GM18517 (cell line): ENCODE measurements at regions not wholly inside any gene's neighbourhood (a gene's known extent, or its start where the extent isn't known, plus 50 kb on each side); places are given as distances from the start of the nearest gene placed in this dataset.
"Not testable (repeated sequence)": the region's sequence is repeated elsewhere in the genome, so short reads cannot be mapped to it uniquely, and the experiment has no call there.

Experiments
- ATAC-seq: cut with Tn5 transposase; IDR thresholded peaks from one replicate; pipeline ENCODE4 v1.9.1; 2021; ENCODE audit warnings: mild to moderate bottlenecking, moderate library complexity; ENCODE audit not compliant: unreplicated experiment

- no peak for ATAC-seq
Observed at GRCh38 chr11:41675205-41675604, 215.8 kb upstream of the LRRC4C start.

- ATAC-seq, result no peak
Observed at GRCh38 chr11:41713030-41713429, 253.6 kb upstream of the LRRC4C start.

GRCh38 chr11:41714101-41714500, 254.6 kb upstream of the LRRC4C start:
- no peak for ATAC-seq

GRCh38 chr11:41716862-41717261, 257.4 kb upstream of the LRRC4C start:
- ATAC-seq, result no peak

- ATAC-seq, result no peak
Observed at GRCh38 chr11:41720761-41721160, 261.3 kb upstream of the LRRC4C start.

GRCh38 chr11:41728161-41728560, 268.7 kb upstream of the LRRC4C start:
- ATAC-seq, result not testable (repeated sequence)

- ATAC-seq, result no peak
Observed at GRCh38 chr11:41775296-41775695, 315.8 kb upstream of the LRRC4C start.

- ATAC-seq, result no peak
Observed at GRCh38 chr11:41779401-41779960, 320.0 kb upstream of the LRRC4C start.

- no peak for ATAC-seq
Observed at GRCh38 chr11:41781441-41781840, 322.0 kb upstream of the LRRC4C start.

- no peak for ATAC-seq
Observed at GRCh38 chr11:41784513-41785335, 325.3 kb upstream of the LRRC4C start.

- no peak for ATAC-seq
Observed at GRCh38 chr11:41786087-41786486, 326.6 kb upstream of the LRRC4C start.

GRCh38 chr11:41788177-41788576, 328.7 kb upstream of the LRRC4C start:
- no peak for ATAC-seq

GRCh38 chr11:41789376-41789775, 329.9 kb upstream of the LRRC4C start:
- ATAC-seq, result no peak

- no peak for ATAC-seq
Observed at GRCh38 chr11:41795004-41795403, 335.6 kb upstream of the LRRC4C start.

GRCh38 chr11:41799754-41800153, 340.3 kb upstream of the LRRC4C start:
- no peak for ATAC-seq

GRCh38 chr11:41803895-41804294, 344.4 kb upstream of the LRRC4C start:
- ATAC-seq, result no peak

GRCh38 chr11:41816396-41816795, 356.9 kb upstream of the LRRC4C start:
- no peak for ATAC-seq

- ATAC-seq, result not testable (repeated sequence)
Observed at GRCh38 chr11:41824287-41824686, 364.8 kb upstream of the LRRC4C start.

GRCh38 chr11:41826085-41826484, 366.6 kb upstream of the LRRC4C start:
- no peak for ATAC-seq

- no peak for ATAC-seq
Observed at GRCh38 chr11:41836431-41836830, 377.0 kb upstream of the LRRC4C start.

- ATAC-seq, result no peak
Observed at GRCh38 chr11:41842673-41843072, 383.2 kb upstream of the LRRC4C start.

- ATAC-seq, result no peak
Observed at GRCh38 chr11:41845066-41845465, 385.6 kb upstream of the LRRC4C start.

- ATAC-seq, result no peak
Observed at GRCh38 chr11:41848349-41848748, 388.9 kb upstream of the LRRC4C start.
